Thyroid gland (tissue), 4 donors: ENCODE measurements at regions not wholly inside any gene's neighbourhood (a gene's known extent, or its start where the extent isn't known, plus 50 kb on each side); places are given as distances from the start of the nearest gene placed in this dataset.

Experiments
- DNase-seq, 2 donors: peaks; one replicate each; pipeline ENCODE4 v3.0.0-alpha.2; 2019
- H3K27ac ChIP-seq, 3 donors: fragments of 200-600 bp; sonication (generic); 1 replicate in 2 of 3; 2 replicates in 1 of 3; pipeline ENCODE4 v1.5.1; 2016 to 2019; ENCODE audit warnings: mild to moderate bottlenecking in 1 of 3, moderate library complexity in 1 of 3
- H3K27me3 ChIP-seq: fragments of 200-600 bp; sonication (generic); one replicate; pipeline ENCODE4 v1.5.1; 2019
- H3K36me3 ChIP-seq, 2 donors: fragments of 200-600 bp; sonication (generic); one replicate each; pipeline ENCODE4 v1.5.1; 2016 to 2019
- H3K4me1 ChIP-seq, 2 donors: fragments of 200-600 bp; sonication (generic); one replicate each; pipeline ENCODE4 v1.5.1; 2017 to 2019
- H3K4me3 ChIP-seq, 3 donors: fragments of 200-600 bp; sonication (generic); replicated peaks in 1 of 3; 1 replicate in 2 of 3; 2 replicates in 1 of 3; pipeline ENCODE4 v1.5.1; 2016; ENCODE audit warnings: mild to moderate bottlenecking in 1 of 3
- H3K9me3 ChIP-seq: fragments of 200-600 bp; sonication (generic); one replicate; pipeline ENCODE4 v1.5.1; 2017
- POLR2A ChIP-seq, 2 donors: fragments of 450-650 bp; IDR thresholded peaks; one replicate each; pipeline ENCODE4 v1.6.1; 2017; ENCODE audit warnings: antibody characterized with exemption in 2 of 2, mild to moderate bottlenecking in 2 of 2, moderate library complexity in 1 of 2
- WGBS, 2 donors: methylation state at CpG; one replicate each; pipeline ENCODE4 v1.1.5; 2017; 5-methylcytosine and 5-hydroxymethylcytosine counted together
- intact Hi-C: fragments of 100-400 bp; cut with DNase I; formaldehyde crosslinking; loops from one replicate; pipeline ENCODE4 v1.15.1; 2023
- TF ChIP-seq, protein P1 (sequence below), 6 experiments: fragments of 200-600 bp in 3 of 6; fragments of 450-650 bp in 3 of 6; sonication (generic) in 3 of 6; IDR thresholded peaks; one replicate each; pipeline ENCODE4 v1.5.1; 2016 to 2019; ENCODE audit warnings: antibody characterized with exemption in 6 of 6, mild to moderate bottlenecking in 2 of 6, inconsistent platforms in 1 of 6, moderate library complexity in 1 of 6

DNA sequence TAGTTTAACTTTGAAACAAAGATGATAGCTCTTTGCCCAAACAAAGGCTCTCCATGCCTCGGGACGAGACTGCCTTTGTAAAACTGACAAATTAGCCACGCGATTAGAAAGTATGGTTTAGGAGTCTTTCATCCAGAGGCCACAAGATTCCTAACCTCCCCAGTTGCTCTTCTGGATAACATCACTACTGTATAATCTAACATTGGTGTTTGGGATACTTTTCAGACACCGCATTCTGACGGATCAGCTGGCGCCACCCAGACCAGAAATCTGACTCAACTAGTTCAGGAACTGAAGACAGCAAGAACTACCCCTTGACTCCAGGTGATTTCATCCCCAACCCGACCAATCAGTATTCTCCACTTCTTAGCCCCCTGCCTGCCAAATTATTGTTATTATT lies 98.1 kb upstream of the TEX13D start:
- Histone ChIP-seq H3K27ac (no peak overlapping the region), H3K4me1 (no peaks in the 10 kb centered on the region), H3K4me3 (no peak overlapping the region), H3K27me3 (no peaks in the 10 kb centered on the region), H3K9me3 (no peaks in the 10 kb centered on the region), H3K36me3 (no peaks in the 10 kb centered on the region)
- no peak for TF ChIP-seq POLR2A (IDR thresholded peaks at IDR 0.05)
- TF ChIP-seq, protein P1, sequence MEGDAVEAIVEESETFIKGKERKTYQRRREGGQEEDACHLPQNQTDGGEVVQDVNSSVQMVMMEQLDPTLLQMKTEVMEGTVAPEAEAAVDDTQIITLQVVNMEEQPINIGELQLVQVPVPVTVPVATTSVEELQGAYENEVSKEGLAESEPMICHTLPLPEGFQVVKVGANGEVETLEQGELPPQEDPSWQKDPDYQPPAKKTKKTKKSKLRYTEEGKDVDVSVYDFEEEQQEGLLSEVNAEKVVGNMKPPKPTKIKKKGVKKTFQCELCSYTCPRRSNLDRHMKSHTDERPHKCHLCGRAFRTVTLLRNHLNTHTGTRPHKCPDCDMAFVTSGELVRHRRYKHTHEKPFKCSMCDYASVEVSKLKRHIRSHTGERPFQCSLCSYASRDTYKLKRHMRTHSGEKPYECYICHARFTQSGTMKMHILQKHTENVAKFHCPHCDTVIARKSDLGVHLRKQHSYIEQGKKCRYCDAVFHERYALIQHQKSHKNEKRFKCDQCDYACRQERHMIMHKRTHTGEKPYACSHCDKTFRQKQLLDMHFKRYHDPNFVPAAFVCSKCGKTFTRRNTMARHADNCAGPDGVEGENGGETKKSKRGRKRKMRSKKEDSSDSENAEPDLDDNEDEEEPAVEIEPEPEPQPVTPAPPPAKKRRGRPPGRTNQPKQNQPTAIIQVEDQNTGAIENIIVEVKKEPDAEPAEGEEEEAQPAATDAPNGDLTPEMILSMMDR (IDR thresholded peaks at IDR 0.05), result no peak
- 75 to 95% methylated on average over 8 of the region's 8 CpGs for WGBS, 2 donors
- no peak for DNase-seq
- intact Hi-C loops, result no loop called here

DNA sequence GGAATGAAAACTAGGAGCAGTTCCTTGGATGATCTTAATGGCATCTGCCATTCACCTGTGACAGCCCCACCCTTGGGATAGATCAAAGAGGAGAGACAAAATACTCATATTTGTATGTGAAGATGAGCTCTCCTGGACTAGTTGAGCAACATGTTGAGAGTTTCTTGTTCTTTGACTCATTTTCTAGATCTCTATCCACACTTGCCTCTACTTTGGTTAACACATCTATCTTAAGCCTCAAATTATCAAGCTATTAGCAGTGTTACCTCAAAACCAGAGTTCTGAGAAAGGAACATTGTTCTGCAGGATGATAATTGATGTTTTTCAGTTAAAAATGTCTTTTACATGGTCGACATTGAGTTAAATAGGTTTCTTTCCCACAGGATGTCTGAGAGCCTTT lies 94.2 kb upstream of the TEX13D start:
- no peak overlapping the region for H3K4me3 ChIP-seq
- H3K9me3 ChIP-seq, result no peaks in the 10 kb centered on the region
- H3K27me3 ChIP-seq, result no peaks in the 10 kb centered on the region
- intact Hi-C loops, result no loop called here
- no peaks in the 10 kb centered on the region for H3K4me1 ChIP-seq
- no peak for DNase-seq
- WGBS, 2 donors, result 46 to 72% methylated on average over 1 of the region's 1 CpG
- H3K36me3 ChIP-seq, result no peaks in the 10 kb centered on the region
- no peak for TF ChIP-seq POLR2A (IDR thresholded peaks at IDR 0.05)
- TF ChIP-seq, protein P1 (IDR thresholded peaks at IDR 0.05), result no peak
- no peak overlapping the region for H3K27ac ChIP-seq

DNA sequence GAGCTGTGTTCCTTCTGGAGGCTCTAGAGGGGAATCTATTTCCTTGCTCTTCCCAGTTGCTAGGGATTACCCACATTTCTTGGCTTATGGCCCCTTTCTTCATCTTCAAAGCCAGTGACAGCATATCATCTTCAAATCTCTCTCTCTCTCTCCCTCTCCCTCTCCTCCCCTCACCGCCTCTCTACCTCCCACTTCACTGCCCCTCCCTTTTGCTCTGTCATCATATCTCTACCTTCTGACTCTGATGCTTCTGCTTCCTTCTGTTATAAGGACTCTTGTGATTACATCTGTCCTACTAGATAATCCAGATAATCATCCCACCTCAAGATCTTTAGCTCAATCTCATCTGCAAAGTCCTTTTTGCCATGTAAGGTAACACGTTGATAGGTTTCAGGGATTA lies 93.1 kb upstream of the TEX13D start:
- TF ChIP-seq, protein P1 (IDR thresholded peaks at IDR 0.05), result no peak
- TF ChIP-seq POLR2A (IDR thresholded peaks at IDR 0.05), result no peak
- no peak for DNase-seq
- Histone ChIP-seq H3K4me1 (no peaks in the 10 kb centered on the region), H3K9me3 (no peaks in the 10 kb centered on the region), H3K36me3 (no peaks in the 10 kb centered on the region), H3K27ac (no peak overlapping the region), H3K4me3 (no peak overlapping the region), H3K27me3 (no peaks in the 10 kb centered on the region)
- intact Hi-C loops, result no loop called here
- WGBS, 2 donors, result 72 to 76% methylated on average over 2 of the region's 2 CpGs

DNA sequence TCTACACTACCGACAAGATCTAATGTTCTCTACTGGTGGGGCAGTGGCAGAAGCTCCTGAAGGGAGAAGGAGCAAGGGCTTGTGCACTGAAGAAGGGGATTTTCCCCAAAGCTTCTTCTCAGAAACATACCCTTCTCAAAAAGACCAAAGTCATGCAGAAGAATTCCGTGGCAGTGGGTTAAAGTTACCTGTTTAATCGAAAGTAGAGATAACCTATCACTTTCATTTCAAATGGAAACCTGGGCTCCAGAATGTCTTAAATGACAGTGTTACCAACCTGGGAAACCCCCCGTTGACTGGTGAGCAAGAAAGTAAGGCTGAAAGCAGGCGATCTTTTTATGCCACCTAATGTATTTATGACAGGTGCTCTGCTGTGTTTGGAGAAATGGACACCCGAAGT lies 92.5 kb upstream of the TEX13D start:
- Histone ChIP-seq H3K9me3 (no peaks in the 10 kb centered on the region), H3K36me3 (no peaks in the 10 kb centered on the region), H3K4me1 (no peaks in the 10 kb centered on the region), H3K27ac (no peak overlapping the region), H3K4me3 (no peak overlapping the region), H3K27me3 (no peaks in the 10 kb centered on the region)
- 78 to 89% methylated on average over 6 of the region's 6 CpGs for WGBS, 2 donors
- TF ChIP-seq, protein P1 (IDR thresholded peaks at IDR 0.05), result no peak
- TF ChIP-seq POLR2A (IDR thresholded peaks at IDR 0.05), result no peak
- no peak for DNase-seq
- intact Hi-C loops, result no loop called here

DNA sequence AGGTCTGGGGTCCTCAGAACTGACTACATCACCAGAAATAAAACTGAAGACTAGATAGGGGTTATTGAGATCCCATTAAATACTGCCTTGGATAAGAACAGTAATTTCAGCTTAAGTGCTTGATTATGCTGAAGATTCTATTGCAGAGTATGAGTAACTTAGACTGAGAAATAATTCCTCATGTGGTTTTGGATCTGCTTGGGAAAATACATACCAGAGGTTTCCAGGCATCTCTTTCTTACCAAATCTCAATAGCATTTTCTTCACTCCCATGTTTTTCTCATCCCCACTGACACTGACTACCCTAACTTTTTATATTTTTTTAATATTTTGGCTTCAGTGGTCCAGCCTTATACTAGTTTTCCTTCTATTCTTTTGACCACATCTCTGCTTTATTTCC lies 92.0 kb upstream of the TEX13D start:
- no peaks in the 10 kb centered on the region for H3K4me1 ChIP-seq
- H3K27me3 ChIP-seq, result no peaks in the 10 kb centered on the region
- H3K9me3 ChIP-seq, result no peaks in the 10 kb centered on the region
- intact Hi-C loops, result no loop called here
- no peak for DNase-seq
- TF ChIP-seq, protein P1 (IDR thresholded peaks at IDR 0.05), result no peak
- TF ChIP-seq POLR2A (IDR thresholded peaks at IDR 0.05), result no peak
- no peak overlapping the region for H3K4me3 ChIP-seq
- H3K36me3 ChIP-seq, result no peaks in the 10 kb centered on the region
- H3K27ac ChIP-seq, result no peak overlapping the region
